GM23338 (cell line): ENCODE measurements at regions not wholly inside any gene's neighbourhood (a gene's known extent, or its start where the extent isn't known, plus 50 kb on each side); places are given as distances from the start of the nearest gene placed in this dataset.

ENCODE experiments used
- ATAC-seq: fragments of 200-7000 bp; cut with Tn5 transposase; 3 replicates; pipeline ENCODE4 v1.9.1; 2020
- DNase-seq: peaks from one replicate; pipeline ENCODE4 v3.0.0-alpha.2; 2015; ENCODE audit warnings: low spot score
- H2AFZ ChIP-seq: fragments of 200-600 bp; sonication (generic); 2 replicates; pipeline ENCODE4 v1.8.0; 2016; ENCODE audit warnings: antibody characterized with exemption, mild to moderate bottlenecking, moderate library complexity
- H3F3A ChIP-seq: fragments of 200-600 bp; sonication (generic); replicated peaks from 2 replicates; pipeline ENCODE4 v1.8.0; 2017; ENCODE audit warnings: antibody characterized with exemption, mixed run types, low read depth
- H3K27ac ChIP-seq: fragments of 200-600 bp; sonication (generic); 2 replicates; pipeline ENCODE4 v1.6.1; 2016; ENCODE audit warnings: low read depth
- H3K27me3 ChIP-seq: fragments of 200-600 bp; sonication (generic); 2 replicates; pipeline ENCODE4 v1.8.0; 2016; ENCODE audit warnings: mild to moderate bottlenecking, mixed run types, moderate library complexity; ENCODE audit not compliant: insufficient read depth
- H3K36me3 ChIP-seq: fragments of 200-600 bp; sonication (generic); 2 replicates; pipeline ENCODE4 v1.8.0; 2016; ENCODE audit warnings: mild to moderate bottlenecking; ENCODE audit not compliant: insufficient read depth
- H3K4me1 ChIP-seq: fragments of 200-600 bp; sonication (generic); 2 replicates; pipeline ENCODE4 v1.8.0; 2016; ENCODE audit warnings: mild to moderate bottlenecking, moderate library complexity; ENCODE audit not compliant: insufficient read depth
- H3K4me2 ChIP-seq: fragments of 200-600 bp; sonication (generic); 2 replicates; pipeline ENCODE4 v1.7.1; 2017; ENCODE audit warnings: mixed run types
- H3K4me3 ChIP-seq: fragments of 200-600 bp; sonication (generic); 2 replicates; pipeline ENCODE4 v1.6.1; 2016; ENCODE audit warnings: mixed run types
- H3K79me2 ChIP-seq: fragments of 200-600 bp; sonication (generic); replicated peaks from 2 replicates; pipeline ENCODE4 v1.8.0; 2017; ENCODE audit warnings: mild to moderate bottlenecking; ENCODE audit not compliant: insufficient read depth
- H3K9me2 ChIP-seq: fragments of 200-600 bp; sonication (generic); 2 replicates; pipeline ENCODE4 v1.8.0; 2017; ENCODE audit not compliant: insufficient read depth
- H4K20me1 ChIP-seq: fragments of 200-600 bp; sonication (generic); replicated peaks from 2 replicates; pipeline ENCODE4 v1.8.0; 2017; ENCODE audit warnings: mild to moderate bottlenecking; ENCODE audit not compliant: insufficient read depth
- H3K27ac Mint-ChIP-seq: 2 replicates; pipeline ENCODE4 v1.8.0; 2020; ENCODE audit warnings: inconsistent platforms, mild to moderate bottlenecking, moderate library complexity, mixed read lengths
- H3K27me3 Mint-ChIP-seq: 3 replicates; pipeline ENCODE4 v1.8.0; 2022; ENCODE audit warnings: low read depth, mild to moderate bottlenecking, moderate library complexity, mixed read lengths, inconsistent platforms; ENCODE audit not compliant: insufficient read depth, poor library complexity
- H3K36me3 Mint-ChIP-seq: 3 replicates; pipeline ENCODE4 v1.8.0; 2021; ENCODE audit warnings: low read depth, mild to moderate bottlenecking, inconsistent platforms, moderate library complexity, mixed read lengths
- H3K4me1 Mint-ChIP-seq: 3 replicates; pipeline ENCODE4 v1.8.0; 2020; ENCODE audit warnings: mild to moderate bottlenecking, inconsistent platforms, mixed read lengths
- H3K4me3 Mint-ChIP-seq: 3 replicates; pipeline ENCODE4 v1.8.0; 2021; ENCODE audit warnings: moderate library complexity, mild to moderate bottlenecking, inconsistent platforms, mixed read lengths
- H3K9me3 Mint-ChIP-seq: 3 replicates; pipeline ENCODE4 v1.8.0; 2020; ENCODE audit warnings: moderate library complexity, mild to moderate bottlenecking, inconsistent platforms, mixed read lengths
- EZH2phosphoT487 ChIP-seq: fragments of 200-600 bp; sonication (generic); IDR thresholded peaks from one replicate; pipeline ENCODE4 v1.8.1; 2018; ENCODE audit warnings: antibody characterized with exemption; ENCODE audit not compliant: unreplicated experiment
- JUNB ChIP-seq: IDR thresholded peaks from one replicate; pipeline ENCODE4 v1.6.1; 2016; ENCODE audit warnings: antibody characterized with exemption; ENCODE audit not compliant: unreplicated experiment
- NANOG ChIP-seq: IDR thresholded peaks from 2 replicates; pipeline ENCODE4 v1.6.1; 2016; ENCODE audit warnings: antibody characterized with exemption, borderline replicate concordance
- ZNF331 ChIP-seq: fragments of 250-450 bp; sonication (Bioruptor Pico); IDR thresholded peaks from 2 replicates; pipeline ENCODE4 v1.5.0; 2020; ENCODE audit warnings: low read depth, mild to moderate bottlenecking, moderate library complexity
- TF ChIP-seq, protein P1 (sequence below): fragments of 250-450 bp; sonication (Bioruptor Pico); IDR thresholded peaks from 2 replicates; pipeline ENCODE4 v1.5.0; 2020; ENCODE audit warnings: mild to moderate bottlenecking, moderate library complexity

DNA sequence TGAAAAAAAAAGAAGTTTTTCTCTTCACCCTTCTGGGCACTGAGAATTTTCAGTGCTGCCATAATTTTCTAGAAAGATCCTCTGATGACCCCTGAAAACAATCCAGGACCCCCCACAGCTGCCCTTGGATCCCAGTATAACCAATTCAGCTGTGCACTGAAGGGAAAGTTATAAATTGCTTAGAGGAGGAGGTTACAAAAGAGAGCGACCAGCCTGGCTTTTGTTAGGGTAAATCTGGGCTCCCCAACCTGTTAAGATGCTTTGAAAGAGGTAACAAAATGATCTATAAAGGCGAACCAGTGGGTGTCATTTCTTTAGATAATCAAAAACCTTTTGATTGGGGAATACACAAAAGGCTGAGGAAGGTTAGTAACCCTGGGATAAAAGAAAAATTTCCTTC is 407.9 kb upstream of the ATP11B start:
- H4K20me1 ChIP-seq = no peaks in the 10 kb centered on the region
- Mint-ChIP-seq H3K36me3 (no peaks in the 10 kb centered on the region; the same call in 2 of the 3 replicates), H3K27ac (no peak overlapping the region), H3K9me3 (peaks cover 4% of the 10 kb centered on the region; the same call in 2 of the 3 replicates), H3K27me3 (peaks cover 9% of the 10 kb centered on the region), H3K4me1 (peaks cover 32% of the 10 kb centered on the region), H3K4me3 (no peak overlapping the region)
- peak; percentile 63 for DNase-seq
- H2AFZ ChIP-seq = no peak overlapping the region
- H3K9me2 ChIP-seq = no peaks in the 10 kb centered on the region
- TF ChIP-seq NANOG = peak; percentile 24; the same call in 1 of the 2 replicates
- TF ChIP-seq, protein P1, sequence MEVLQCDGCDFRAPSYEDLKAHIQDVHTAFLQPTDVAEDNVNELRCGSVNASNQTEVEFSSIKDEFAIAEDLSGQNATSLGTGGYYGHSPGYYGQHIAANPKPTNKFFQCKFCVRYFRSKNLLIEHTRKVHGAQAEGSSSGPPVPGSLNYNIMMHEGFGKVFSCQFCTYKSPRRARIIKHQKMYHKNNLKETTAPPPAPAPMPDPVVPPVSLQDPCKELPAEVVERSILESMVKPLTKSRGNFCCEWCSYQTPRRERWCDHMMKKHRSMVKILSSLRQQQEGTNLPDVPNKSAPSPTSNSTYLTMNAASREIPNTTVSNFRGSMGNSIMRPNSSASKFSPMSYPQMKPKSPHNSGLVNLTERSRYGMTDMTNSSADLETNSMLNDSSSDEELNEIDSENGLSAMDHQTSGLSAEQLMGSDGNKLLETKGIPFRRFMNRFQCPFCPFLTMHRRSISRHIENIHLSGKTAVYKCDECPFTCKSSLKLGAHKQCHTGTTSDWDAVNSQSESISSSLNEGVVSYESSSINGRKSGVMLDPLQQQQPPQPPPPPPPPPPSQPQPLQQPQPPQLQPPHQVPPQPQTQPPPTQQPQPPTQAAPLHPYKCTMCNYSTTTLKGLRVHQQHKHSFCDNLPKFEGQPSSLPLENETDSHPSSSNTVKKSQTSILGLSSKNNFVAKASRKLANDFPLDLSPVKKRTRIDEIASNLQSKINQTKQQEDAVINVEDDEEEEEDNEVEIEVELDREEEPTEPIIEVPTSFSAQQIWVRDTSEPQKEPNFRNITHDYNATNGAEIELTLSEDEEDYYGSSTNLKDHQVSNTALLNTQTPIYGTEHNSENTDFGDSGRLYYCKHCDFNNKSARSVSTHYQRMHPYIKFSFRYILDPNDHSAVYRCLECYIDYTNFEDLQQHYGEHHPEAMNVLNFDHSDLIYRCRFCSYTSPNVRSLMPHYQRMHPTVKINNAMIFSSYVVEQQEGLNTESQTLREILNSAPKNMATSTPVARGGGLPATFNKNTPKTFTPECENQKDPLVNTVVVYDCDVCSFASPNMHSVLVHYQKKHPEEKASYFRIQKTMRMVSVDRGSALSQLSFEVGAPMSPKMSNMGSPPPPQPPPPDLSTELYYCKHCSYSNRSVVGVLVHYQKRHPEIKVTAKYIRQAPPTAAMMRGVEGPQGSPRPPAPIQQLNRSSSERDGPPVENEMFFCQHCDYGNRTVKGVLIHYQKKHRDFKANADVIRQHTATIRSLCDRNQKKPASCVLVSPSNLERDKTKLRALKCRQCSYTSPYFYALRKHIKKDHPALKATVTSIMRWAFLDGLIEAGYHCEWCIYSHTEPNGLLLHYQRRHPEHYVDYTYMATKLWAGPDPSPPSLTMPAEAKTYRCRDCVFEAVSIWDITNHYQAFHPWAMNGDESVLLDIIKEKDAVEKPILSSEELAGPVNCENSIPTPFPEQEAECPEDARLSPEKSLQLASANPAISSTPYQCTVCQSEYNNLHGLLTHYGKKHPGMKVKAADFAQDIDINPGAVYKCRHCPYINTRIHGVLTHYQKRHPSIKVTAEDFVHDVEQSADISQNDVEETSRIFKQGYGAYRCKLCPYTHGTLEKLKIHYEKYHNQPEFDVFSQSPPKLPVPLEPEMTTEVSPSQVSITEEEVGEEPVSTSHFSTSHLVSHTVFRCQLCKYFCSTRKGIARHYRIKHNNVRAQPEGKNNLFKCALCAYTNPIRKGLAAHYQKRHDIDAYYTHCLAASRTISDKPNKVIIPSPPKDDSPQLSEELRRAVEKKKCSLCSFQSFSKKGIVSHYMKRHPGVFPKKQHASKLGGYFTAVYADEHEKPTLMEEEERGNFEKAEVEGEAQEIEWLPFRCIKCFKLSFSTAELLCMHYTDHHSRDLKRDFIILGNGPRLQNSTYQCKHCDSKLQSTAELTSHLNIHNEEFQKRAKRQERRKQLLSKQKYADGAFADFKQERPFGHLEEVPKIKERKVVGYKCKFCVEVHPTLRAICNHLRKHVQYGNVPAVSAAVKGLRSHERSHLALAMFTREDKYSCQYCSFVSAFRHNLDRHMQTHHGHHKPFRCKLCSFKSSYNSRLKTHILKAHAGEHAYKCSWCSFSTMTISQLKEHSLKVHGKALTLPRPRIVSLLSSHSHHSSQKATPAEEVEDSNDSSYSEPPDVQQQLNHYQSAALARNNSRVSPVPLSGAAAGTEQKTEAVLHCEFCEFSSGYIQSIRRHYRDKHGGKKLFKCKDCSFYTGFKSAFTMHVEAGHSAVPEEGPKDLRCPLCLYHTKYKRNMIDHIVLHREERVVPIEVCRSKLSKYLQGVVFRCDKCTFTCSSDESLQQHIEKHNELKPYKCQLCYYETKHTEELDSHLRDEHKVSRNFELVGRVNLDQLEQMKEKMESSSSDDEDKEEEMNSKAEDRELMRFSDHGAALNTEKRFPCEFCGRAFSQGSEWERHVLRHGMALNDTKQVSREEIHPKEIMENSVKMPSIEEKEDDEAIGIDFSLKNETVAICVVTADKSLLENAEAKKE = no peak
- peaks cover 32% of the 10 kb centered on the region for H3K27me3 ChIP-seq
- peak; percentile 94 for ATAC-seq
- H3F3A ChIP-seq = no peaks in the 10 kb centered on the region
- H3K79me2 ChIP-seq = no peaks in the 10 kb centered on the region
- H3K36me3 ChIP-seq = no peaks in the 10 kb centered on the region
- no peak overlapping the region for H3K4me3 ChIP-seq
- H3K4me1 ChIP-seq = peaks cover 14% of the 10 kb centered on the region
- no peak overlapping the region for H3K4me2 ChIP-seq
- no peak overlapping the region for H3K27ac ChIP-seq

DNA sequence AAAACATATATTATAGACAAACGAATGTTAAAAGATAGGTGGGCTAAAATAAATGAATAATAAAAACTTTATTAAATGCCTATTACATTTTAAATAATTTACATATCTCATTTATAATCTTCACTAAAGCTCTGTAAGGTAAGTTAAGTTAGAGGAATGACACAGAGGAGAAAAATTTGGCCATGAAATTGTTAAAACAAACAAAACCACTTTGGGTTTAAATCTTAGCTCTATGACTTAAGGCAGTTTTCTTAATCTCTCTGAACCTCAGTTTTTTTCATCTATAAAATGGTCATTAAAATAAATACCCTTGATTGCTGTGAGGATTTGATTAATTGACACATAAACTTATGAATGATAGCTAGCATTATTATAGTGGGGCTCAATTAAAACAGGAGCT is 404.8 kb upstream of the ATP11B start:
- H3K4me2 ChIP-seq = no peak overlapping the region
- Mint-ChIP-seq H3K4me3 (no peak overlapping the region), H3K9me3 (peaks cover 4% of the 10 kb centered on the region; the same call in 2 of the 3 replicates), H3K27me3 (peaks cover 9% of the 10 kb centered on the region), H3K27ac (no peak overlapping the region), H3K36me3 (no peaks in the 10 kb centered on the region; the same call in 2 of the 3 replicates), H3K4me1 (peaks cover 25% of the 10 kb centered on the region)
- peaks cover 9% of the 10 kb centered on the region for H3K4me1 ChIP-seq
- no peaks in the 10 kb centered on the region for H4K20me1 ChIP-seq
- peaks cover 32% of the 10 kb centered on the region for H3K27me3 ChIP-seq
- H2AFZ ChIP-seq = no peak overlapping the region
- no peaks in the 10 kb centered on the region for H3K36me3 ChIP-seq
- H3F3A ChIP-seq = no peaks in the 10 kb centered on the region
- H3K27ac ChIP-seq = no peak overlapping the region
- H3K79me2 ChIP-seq = no peaks in the 10 kb centered on the region
- no peak for DNase-seq
- H3K9me2 ChIP-seq = no peaks in the 10 kb centered on the region
- no peak for ATAC-seq
- no peak overlapping the region for H3K4me3 ChIP-seq
- TF ChIP-seq JUNB (no peak), NANOG (no peak), EZH2phosphoT487 (no peak), ZNF331 (CRISPR knock-in tag) (no peak)
- TF ChIP-seq, protein P1 = no peak
